GM12878 (cell line): ENCODE measurements at regions not wholly inside any gene's neighbourhood (a gene's known extent, or its start where the extent isn't known, plus 50 kb on each side); places are given as distances from the start of the nearest gene placed in this dataset.

Source experiments
- ATF7 ChIP-seq: fragments of 450-650 bp; IDR thresholded peaks from 2 replicates; pipeline ENCODE4 v1.6.1; 2016; ENCODE audit warnings: low read depth, mild to moderate bottlenecking
- CEBPB ChIP-seq, 2 experiments: fragments of 150-350 bp in 1 of 2; IDR thresholded peaks; 2 replicates each; pipeline ENCODE4 v1.6.1; 2012 to 2014; ENCODE audit warnings: low read depth in 2 of 2, low read length in 2 of 2, borderline replicate concordance in 1 of 2, inconsistent platforms in 1 of 2
- CHD2 ChIP-seq: IDR thresholded peaks from 2 replicates; pipeline ENCODE4 v1.6.1; 2011; ENCODE audit warnings: low read depth, low read length, improper control_type of control experiment, borderline replicate concordance
- CHD4 ChIP-seq: fragments of 200-600 bp; sonication (generic); IDR thresholded peaks from 2 replicates; pipeline ENCODE4 v1.6.1; 2016; ENCODE audit warnings: mild to moderate bottlenecking
- JUND ChIP-seq: IDR thresholded peaks from 2 replicates; pipeline ENCODE4 v1.6.1; 2012; ENCODE audit warnings: low read depth, mild to moderate bottlenecking, low read length, improper control_type of control experiment, moderate library complexity
- KLF5 ChIP-seq: fragments of 450-650 bp; IDR thresholded peaks from 2 replicates; pipeline ENCODE4 v1.6.1; 2014; ENCODE audit warnings: mild to moderate bottlenecking; ENCODE audit not compliant: partially characterized antibody
- TF ChIP-seq, protein P1 (sequence below): IDR thresholded peaks from 2 replicates; pipeline ENCODE4 v1.6.1; 2012; ENCODE audit warnings: low read depth, low read length, improper control_type of control experiment

DNA sequence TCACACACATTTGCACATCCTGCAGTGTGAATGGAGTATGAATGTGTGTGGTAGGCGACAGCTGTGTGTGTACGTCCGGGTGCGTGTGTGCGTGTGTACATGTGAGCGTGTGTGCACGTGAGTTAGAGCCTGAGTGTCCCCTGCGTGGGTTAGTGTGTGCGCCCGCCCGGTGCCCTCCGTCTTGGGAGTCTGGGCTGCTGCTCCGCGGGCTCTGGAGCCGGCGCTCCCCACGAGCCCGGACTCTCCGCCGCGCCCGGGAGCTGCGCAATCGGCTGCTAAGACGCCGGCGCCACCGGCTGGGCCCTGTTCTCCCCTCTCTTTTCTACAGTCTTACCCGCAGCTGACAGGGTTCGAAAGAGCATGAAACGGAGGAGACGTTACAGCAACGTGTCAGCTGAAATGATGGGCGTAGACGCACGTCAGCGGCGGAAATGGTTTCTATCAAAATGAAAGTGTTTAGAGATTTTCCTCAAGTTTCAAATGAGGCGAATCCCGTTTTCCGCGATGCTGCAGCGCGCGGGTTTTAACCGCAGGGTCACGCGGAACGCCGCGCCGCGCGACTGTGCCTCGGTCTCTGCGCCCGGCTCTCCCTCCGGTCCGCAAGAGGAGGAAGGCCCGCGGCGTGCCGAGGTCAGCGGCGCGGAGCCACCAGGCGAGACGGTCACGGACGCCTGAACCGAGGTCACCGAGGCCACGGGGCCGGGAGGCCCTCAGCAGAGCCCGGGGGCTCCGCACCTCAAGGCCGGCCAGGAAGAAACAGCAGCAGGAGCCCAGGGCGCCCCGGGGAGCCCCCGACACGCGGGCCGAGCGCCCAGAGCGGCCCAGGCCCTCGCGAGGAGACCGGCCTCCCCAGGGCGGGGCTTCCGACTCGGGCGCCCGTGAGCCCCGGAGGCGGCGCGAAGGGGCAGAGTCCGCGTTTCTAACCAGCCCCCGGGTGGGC is 95.3 kb upstream of the BHLHE23 start:
- TF ChIP-seq, protein P1, sequence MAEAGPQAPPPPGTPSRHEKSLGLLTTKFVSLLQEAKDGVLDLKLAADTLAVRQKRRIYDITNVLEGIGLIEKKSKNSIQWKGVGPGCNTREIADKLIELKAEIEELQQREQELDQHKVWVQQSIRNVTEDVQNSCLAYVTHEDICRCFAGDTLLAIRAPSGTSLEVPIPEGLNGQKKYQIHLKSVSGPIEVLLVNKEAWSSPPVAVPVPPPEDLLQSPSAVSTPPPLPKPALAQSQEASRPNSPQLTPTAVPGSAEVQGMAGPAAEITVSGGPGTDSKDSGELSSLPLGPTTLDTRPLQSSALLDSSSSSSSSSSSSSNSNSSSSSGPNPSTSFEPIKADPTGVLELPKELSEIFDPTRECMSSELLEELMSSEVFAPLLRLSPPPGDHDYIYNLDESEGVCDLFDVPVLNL, result no peak
- TF ChIP-seq CEBPB (IDR thresholded peaks at IDR 0.05; ENCODE audit: borderline replicate concordance in 1 of 2, low read depth in 2 of 2, low read length in 2 of 2) (no peak), KLF5 (no peak), JUND (no peak), ATF7 (no peak), CHD2 (0 out of 2 replicates have a peak, but pooled peaks have one; percentile 31), CHD4 (no peak)
